SK-N-MC (cell line): ENCODE measurements at regions not wholly inside any gene's neighbourhood (a gene's known extent, or its start where the extent isn't known, plus 50 kb on each side); places are given as distances from the start of the nearest gene placed in this dataset.

ENCODE experiments used
- EZH2 ChIP-seq: fragments of 200-600 bp; sonication (generic); IDR thresholded peaks from one replicate; pipeline ENCODE4 v1.6.1; 2017; ENCODE audit warnings: antibody characterized with exemption
- FOXP2 ChIP-seq: optimal IDR thresholded peaks from 2 replicates; pipeline ENCODE3; 2011; ENCODE audit warnings: mild to moderate bottlenecking, moderate library complexity; ENCODE audit not compliant: insufficient read depth; ENCODE audit errors: extremely low read length, control extremely low read depth
- POLR2AphosphoS5 ChIP-seq: IDR thresholded peaks from 2 replicates; pipeline ENCODE4 v1.6.1; 2012; ENCODE audit warnings: mild to moderate bottlenecking, low read depth, low read length, borderline replicate concordance

GRCh38 chr5:91263898-91264297 lies 119.2 kb downstream of the ARRDC3 start:
- TF ChIP-seq EZH2, result no peak
- TF ChIP-seq POLR2AphosphoS5, result no peak
- TF ChIP-seq FOXP2, result no peak
